Sigmoid colon (tissue), 4 donors: ENCODE measurements at regions not wholly inside any gene's neighbourhood (a gene's known extent, or its start where the extent isn't known, plus 50 kb on each side); places are given as distances from the start of the nearest gene placed in this dataset.

Experiments used
- CTCF ChIP-seq, 4 experiments: fragments of 450-650 bp in 3 of 4; fragments of 200-600 bp in 1 of 4; IDR thresholded peaks; one replicate each; pipeline ENCODE4 v1.5.1; 2016 to 2019; ENCODE audit warnings: antibody characterized with exemption in 4 of 4, mild to moderate bottlenecking in 3 of 4, moderate library complexity in 2 of 4
- EP300 ChIP-seq, 4 donors: sonication (generic); formaldehyde crosslinking; IDR thresholded peaks; one replicate each; pipeline ENCODE4 v1.6.1; 2017; ENCODE audit warnings: antibody characterized with exemption in 4 of 4
- POLR2A ChIP-seq, 2 donors: fragments of 450-650 bp; IDR thresholded peaks; one replicate each; pipeline ENCODE4 v1.6.1; 2016; ENCODE audit warnings: antibody characterized with exemption in 2 of 2, mild to moderate bottlenecking in 2 of 2, moderate library complexity in 2 of 2
- POLR2AphosphoS5 ChIP-seq, 4 donors: sonication (generic); formaldehyde crosslinking; IDR thresholded peaks; one replicate each; pipeline ENCODE4 v1.6.1; 2017; ENCODE audit warnings: antibody characterized with exemption in 4 of 4

- TF ChIP-seq POLR2AphosphoS5 (IDR thresholded peaks at IDR 0.05) (no peak), CTCF (IDR thresholded peaks at IDR 0.05) (no peak), POLR2A (IDR thresholded peaks at IDR 0.05) (no peak), EP300 (IDR thresholded peaks at IDR 0.05) (no peak)
Observed at GRCh38 chr13:31962731-31963370, 68.7 kb upstream of the FRY start.
